IPS-NIHi7 (cell line): ENCODE measurements at regions not wholly inside any gene's neighbourhood (a gene's known extent, or its start where the extent isn't known, plus 50 kb on each side); places are given as distances from the start of the nearest gene placed in this dataset.
A peak's percentile ranks its signal among the peaks of the same experiment; 100 is the strongest.

Experiments
- DNase-seq: peaks from one replicate; pipeline ENCODE4 v3.0.0; 2012; ENCODE audit warnings: mixed read lengths; ENCODE audit errors: extremely low spot score

DNA sequence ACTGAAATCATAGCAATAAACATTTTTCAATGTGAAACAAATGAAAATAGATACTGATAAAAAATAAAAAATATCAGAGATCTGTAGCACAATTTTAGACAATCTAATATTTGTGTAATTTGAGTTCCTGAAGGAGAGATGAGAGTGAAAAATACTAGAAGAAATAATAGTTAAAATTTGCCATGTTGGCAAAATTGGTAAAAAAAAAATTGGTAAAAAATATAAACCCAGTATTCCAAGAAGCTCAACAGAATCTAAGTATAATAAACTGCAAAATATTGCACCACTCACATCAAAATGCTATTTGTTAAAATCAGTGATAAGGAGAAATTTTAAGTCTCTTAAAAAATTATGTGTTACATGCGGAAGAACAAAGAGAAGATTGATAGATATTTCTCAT, 1680.7 kb downstream of the PCDH7 start:
- no peak for DNase-seq

DNA sequence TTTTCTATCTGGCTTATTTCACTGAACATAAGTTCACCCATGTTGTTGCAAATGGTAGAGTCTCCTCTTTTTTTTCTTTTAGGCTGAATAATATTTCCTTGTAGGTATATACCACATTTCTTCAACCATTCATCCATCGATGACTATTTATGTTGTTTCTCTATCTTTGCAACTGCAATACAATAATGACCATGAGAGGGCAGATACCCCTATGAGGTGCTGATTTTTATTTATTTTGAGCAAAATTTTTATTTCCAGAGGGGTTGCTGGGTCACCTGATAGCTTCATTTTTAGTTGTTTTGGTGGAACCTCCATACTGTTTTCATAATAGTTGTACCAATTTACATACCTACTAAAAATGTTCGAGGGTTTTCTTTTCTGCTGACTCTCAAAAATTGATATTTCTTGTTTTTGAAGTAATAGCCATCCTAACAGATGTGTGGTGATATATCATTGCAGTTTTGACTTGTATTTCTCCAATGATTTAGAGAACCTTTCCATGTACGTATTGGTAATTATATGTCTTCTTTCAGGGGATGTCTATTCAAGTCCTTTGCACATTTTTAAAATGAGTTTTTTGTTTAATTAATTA, 1697.0 kb downstream of the PCDH7 start:
- no peak for DNase-seq

GRCh38 chr4:32423267-32423666, 1703.1 kb downstream of the PCDH7 start:
- DNase-seq: no peak

DNA sequence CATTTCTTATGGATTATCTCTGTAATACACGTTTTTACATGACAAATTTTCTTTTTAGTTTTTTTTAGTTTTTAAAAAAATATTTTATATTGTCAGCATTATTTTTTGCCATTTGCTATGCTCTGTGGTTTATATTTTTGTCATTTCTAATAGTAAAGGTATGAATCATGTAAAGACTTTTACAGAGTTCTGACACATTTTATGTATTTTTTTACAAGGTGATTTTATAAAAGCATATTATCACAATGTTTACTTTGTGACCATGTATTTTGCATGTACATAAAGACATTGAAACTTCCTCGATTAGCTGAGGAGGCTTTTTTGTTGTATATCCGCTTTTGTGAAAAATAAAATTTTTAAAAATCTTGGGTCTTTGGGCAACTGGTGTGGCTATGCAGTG, 1705.1 kb downstream of the PCDH7 start:
- DNase-seq: no peak

DNA sequence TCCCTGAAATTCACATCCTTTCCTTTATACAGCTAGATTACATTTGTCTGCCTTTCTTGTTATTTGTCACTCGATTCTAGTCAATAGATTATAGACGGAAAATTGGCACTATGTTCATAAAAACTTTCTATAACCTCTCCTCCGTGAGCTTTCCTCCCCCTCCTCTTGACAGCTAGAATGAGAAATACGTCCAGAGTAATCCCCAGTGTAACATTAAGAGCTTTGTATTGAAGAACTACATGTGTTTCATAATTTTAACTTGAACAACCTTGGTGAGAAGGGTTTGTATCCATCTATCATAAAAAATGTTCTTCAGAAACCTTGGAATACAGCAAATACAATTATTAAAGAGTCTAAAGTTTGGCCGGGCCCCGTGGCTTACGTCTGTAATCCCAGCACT, 1707.4 kb downstream of the PCDH7 start:
- DNase-seq: no peak

- no peak for DNase-seq
These were observed 1709.0 kb downstream of the PCDH7 start for GRCh38 chr4:32429151-32429550.

DNA sequence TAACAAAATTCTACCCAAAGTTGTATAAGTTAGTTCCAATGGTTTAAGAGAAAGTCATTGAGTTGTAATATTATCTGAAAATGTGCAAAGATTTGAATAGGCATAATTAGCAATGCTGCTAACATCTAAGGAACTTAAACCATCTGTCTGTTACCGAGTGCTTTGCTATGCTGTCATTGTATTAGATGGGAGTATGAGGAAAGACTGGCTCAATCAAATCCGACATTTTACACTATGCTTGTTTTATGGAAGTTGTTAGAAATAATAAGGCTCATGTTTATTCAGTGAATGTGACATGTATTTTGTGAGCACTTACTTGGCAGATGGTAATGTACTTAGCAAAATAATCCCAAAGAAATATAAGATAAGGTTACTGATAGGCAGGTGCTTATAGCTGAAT, 1715.1 kb downstream of the PCDH7 start:
- no peak for DNase-seq

- no peak for DNase-seq
These were observed 1716.6 kb downstream of the PCDH7 start for GRCh38 chr4:32436816-32437215.

DNA sequence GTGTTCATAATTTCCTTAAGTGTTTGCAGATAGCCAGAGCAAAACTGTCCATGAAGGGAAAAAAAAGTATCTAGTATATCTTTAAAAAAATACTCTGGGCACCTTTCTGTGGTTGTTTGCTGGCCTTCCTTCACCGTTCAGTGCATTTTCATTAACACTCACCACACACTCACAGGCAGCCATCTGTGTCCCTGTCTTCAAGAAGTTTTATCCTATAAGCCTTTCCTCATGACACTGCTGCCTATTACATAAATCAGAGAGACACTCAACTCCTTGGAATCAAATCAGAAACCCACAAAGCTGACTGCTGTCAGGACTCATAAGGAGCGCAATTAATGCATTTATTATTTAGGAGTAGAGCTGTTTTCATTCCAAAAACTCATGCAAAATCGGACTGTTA, 1720.2 kb downstream of the PCDH7 start:
- no peak for DNase-seq

GRCh38 chr4:32454482-32454881, 1734.3 kb downstream of the PCDH7 start:
- DNase-seq: no peak

DNA sequence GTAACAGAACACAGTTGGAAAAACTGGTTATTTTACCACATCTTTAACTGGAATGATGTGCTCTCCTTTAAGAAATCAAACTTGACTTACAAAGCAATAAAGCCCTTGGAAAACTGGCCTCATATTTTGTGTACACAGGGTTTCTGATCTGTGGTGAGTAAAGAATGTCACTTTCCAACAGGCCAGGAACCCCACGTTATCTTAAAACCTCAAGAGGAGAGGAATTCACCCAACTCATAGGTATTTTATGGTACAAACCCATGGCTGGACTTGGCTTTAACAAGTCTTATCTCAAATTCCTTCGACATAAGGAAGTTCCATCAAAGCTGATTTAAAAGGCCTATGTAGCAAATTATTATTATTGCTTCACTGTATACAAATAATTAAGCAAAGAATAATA, 1735.1 kb downstream of the PCDH7 start:
- no peak for DNase-seq

DNA sequence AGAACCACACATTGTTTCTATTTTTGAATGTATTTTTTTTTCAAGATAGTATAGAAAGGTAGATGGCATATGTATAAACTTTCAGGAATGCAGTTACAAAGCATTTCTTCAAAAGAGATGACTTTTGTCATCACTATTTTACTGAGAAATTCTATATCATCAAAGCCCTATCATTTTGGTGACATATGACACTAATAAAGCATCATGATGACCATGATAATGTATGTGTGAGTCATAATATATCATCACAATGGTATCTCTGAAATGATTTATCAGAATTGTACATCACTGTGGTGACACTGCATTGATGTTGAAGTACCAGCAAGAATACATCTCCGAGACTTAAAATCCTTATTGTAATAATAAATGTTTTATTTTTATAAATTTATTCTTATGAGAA, 1740.8 kb downstream of the PCDH7 start:
- no peak for DNase-seq

GRCh38 chr4:32462944-32463343, 1742.8 kb downstream of the PCDH7 start:
- DNase-seq: peak; percentile 15

GRCh38 chr4:32470087-32470585, 1750.0 kb downstream of the PCDH7 start:
- DNase-seq: no peak

- DNase-seq: no peak
These were observed 1752.7 kb downstream of the PCDH7 start for GRCh38 chr4:32472918-32473317.

GRCh38 chr4:32475710-32476109, 1755.5 kb downstream of the PCDH7 start:
- no peak for DNase-seq

- no peak for DNase-seq
These were observed 1757.3 kb downstream of the PCDH7 start for GRCh38 chr4:32477518-32477917.

- no peak for DNase-seq
These were observed 1765.8 kb downstream of the PCDH7 start for GRCh38 chr4:32485956-32486355.

GRCh38 chr4:32488690-32489089, 1768.5 kb downstream of the PCDH7 start:
- no peak for DNase-seq

- no peak for DNase-seq
These were observed 1779.0 kb downstream of the PCDH7 start for GRCh38 chr4:32499171-32499570.

DNA sequence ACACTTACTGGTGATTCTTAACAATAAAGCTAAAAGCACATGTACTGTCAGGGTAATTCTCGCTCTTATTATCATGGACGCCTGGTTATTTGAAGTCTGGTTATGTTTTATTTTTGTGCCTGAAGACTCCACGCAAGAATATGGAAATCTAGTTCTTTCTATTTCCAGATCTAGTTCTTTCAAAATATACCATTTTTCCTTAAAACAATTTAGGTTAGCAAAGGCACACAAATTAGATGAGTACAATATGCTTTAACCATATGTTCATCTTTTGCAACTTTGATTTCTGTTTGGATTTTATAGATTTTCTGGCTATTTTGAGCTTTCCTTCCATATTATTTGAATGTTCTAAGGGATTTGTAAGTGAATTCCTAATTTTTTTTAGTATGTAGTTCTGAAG, 1783.1 kb downstream of the PCDH7 start:
- no peak for DNase-seq

- no peak for DNase-seq
These were observed 1785.9 kb downstream of the PCDH7 start for GRCh38 chr4:32506067-32506466.

DNA sequence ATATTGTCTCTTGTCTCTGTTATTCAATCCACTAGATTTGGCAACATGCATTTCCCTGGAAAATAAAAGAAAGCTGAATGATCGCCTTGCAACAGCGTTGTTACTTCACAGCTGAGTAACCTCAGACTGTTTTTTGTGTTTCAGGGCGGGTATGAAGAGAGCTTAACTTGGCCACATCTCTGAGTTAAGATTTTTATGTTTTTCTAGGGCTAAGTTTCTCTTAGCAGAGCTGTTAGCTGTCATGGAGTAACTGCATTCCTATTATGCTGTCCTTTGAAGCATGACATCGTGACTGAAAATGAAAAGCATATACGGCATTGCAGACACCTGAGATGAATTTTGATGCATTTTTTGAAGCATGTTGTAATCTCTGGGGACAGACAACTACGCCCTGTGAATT, 1798.9 kb downstream of the PCDH7 start:
- DNase-seq: no peak

GRCh38 chr4:32525420-32525819, 1805.3 kb downstream of the PCDH7 start:
- DNase-seq: no peak
